GM12864 (cell line): ENCODE measurements at regions not wholly inside any gene's neighbourhood (a gene's known extent, or its start where the extent isn't known, plus 50 kb on each side); places are given as distances from the start of the nearest gene placed in this dataset.
A peak's percentile ranks its signal among the peaks of the same experiment; 100 is the strongest.
"Not testable (repeated sequence)": the region's sequence is repeated elsewhere in the genome, so short reads cannot be mapped to it uniquely, and the experiment has no call there.

Experiments
- DNase-seq: peaks from one replicate; pipeline ENCODE4 v3.0.0-alpha.2; 2011; ENCODE audit warnings: low read depth
- H3K4me3 ChIP-seq: 2 replicates; pipeline ENCODE4 v1.5.1; 2011; ENCODE audit warnings: mild to moderate bottlenecking, low read depth, low read length, control low read depth
- CTCF ChIP-seq: IDR thresholded peaks from 2 replicates; pipeline ENCODE4 v1.5.1; 2011; ENCODE audit warnings: low read depth, mild to moderate bottlenecking, moderate library complexity, low read length, control low read depth, inconsistent platforms; ENCODE audit errors: missing control alignments

DNA sequence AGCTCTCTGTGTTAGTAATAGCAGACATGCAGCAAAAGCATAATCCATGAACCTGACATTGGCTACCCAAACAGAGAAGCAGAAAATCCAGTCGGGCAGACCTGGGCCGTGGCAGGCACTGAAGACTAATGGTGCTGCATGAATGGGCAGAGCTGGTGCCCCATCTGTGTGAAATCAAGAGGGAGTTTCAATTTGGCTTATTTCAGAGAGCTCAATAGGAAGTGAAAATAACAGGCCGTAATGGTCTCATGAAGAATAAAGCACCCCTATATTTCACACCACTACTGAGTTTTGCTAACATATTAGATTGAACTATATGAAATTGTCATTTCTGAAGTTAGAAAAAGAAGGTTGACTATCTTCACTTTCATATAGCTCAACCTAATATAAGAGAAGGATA is 149.7 kb downstream of the ENC1 start:
- DNase-seq: peak; percentile 81
- H3K4me3 ChIP-seq: no peak overlapping the region
- no peak for TF ChIP-seq CTCF

DNA sequence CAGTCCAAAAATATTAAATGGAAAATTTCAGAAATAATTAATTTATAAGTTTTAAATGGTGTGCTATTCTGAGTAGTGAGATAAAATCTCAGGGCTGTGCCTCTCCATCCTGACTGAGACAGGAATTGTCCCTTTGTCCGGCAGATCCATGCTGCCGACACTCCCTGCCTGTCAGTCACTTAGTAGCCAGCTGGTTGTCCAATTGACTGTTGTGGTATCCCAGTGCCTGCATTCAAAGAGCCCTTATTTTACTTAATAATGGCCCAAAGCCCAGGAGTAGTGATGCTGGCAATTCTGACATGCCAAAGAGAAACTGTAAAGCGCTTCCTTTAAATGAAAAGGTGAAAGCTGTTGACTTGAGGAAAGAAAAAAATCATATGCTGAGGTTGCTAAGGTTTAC is 157.5 kb downstream of the ENC1 start:
- TF ChIP-seq CTCF: no peak
- DNase-seq: no peak
- H3K4me3 ChIP-seq: no peak overlapping the region

DNA sequence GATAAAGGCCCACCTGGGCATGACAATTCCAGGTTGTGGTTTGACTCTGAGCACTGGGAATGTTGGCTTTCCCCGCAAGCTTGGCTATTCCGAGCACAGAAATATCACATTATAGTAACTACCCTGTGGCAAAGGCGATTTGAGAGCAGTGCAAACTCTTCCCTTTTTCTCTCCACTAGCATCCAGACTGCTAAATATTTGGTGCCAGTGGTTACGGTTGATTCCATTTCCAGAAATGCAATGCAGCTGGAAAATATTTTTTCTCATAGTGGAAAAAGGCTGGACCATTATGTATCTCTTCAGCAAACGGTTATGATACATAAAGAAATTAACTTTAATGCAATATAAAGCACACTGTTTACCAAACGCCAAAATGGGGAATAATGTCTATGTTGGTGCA is 158.0 kb downstream of the ENC1 start:
- TF ChIP-seq CTCF: no peak

GRCh38 chr5:74481357-74481756 is 159.2 kb downstream of the ENC1 start:
- not testable (repeated sequence) for H3K4me3 ChIP-seq, DNase-seq

More for the DNA sequence above, 158.0 kb downstream of the ENC1 start:
- no peak for DNase-seq
- H3K4me3 ChIP-seq: no peak overlapping the region

GRCh38 chr5:74480201-74480600 is 160.3 kb downstream of the ENC1 start:
- DNase-seq: no peak
- no peak for TF ChIP-seq CTCF
- H3K4me3 ChIP-seq: no peak overlapping the region

DNA sequence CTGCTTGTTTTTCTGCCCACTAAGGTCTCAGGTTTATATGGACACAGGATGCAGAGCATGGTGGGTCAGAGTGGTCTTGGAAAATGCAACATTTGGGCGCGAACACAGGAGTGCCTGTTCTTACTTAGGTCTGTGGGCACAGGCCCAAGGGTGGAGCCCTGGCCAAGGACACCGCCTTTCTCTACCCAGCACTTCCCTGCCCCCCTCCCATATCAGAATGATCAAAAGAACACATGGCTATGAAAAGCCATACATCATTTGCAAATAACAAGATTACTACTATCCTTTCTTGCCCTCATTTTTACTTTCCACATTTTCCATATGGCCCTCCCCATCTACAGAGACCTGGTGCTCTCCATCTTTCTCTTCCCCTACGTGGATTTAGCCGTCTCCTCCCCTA is 162.2 kb downstream of the ENC1 start:
- no peak for TF ChIP-seq CTCF
- no peak for DNase-seq

GRCh38 chr5:74477761-74478160 is 162.8 kb downstream of the ENC1 start:
- H3K4me3 ChIP-seq: no peak overlapping the region
- no peak for TF ChIP-seq CTCF
- no peak for DNase-seq

More for the DNA sequence above, 162.2 kb downstream of the ENC1 start:
- H3K4me3 ChIP-seq: no peak overlapping the region

GRCh38 chr5:74476819-74477453 is 163.6 kb downstream of the ENC1 start:
- no peak for TF ChIP-seq CTCF
- DNase-seq: no peak
- no peak overlapping the region for H3K4me3 ChIP-seq
